K562 (cell line): ENCODE measurements at regions not wholly inside any gene's neighbourhood (a gene's known extent, or its start where the extent isn't known, plus 50 kb on each side); places are given as distances from the start of the nearest gene placed in this dataset.

ENCODE experiments used
- FOSL1 ChIP-seq: fragments of 200-800 bp; sonication (Bioruptor generic); conservative IDR thresholded peaks from 2 replicates; pipeline ENCODE4 v1.6.1; 2016; ENCODE audit warnings: missing genetic modification characterization, missing compliant biosample characterization
- MEF2D ChIP-seq: conservative IDR thresholded peaks from 2 replicates; pipeline ENCODE4 v1.6.1; 2016; ENCODE audit warnings: low read depth, missing genetic modification characterization, missing compliant biosample characterization
- ZNF354B ChIP-seq: fragments of 250-450 bp; sonication (Bioruptor Pico); IDR thresholded peaks from 2 replicates; pipeline ENCODE4 v1.4.0; 2020
- TF ChIP-seq, protein P1 (sequence below): sonication (generic); formaldehyde crosslinking; IDR thresholded peaks from 2 replicates; pipeline ENCODE4 v1.8.1; 2023; ENCODE audit warnings: missing genetic modification reagents, mild to moderate bottlenecking, borderline replicate concordance
- TF ChIP-seq, protein P2 (sequence below): sonication (generic); IDR thresholded peaks from 2 replicates; pipeline ENCODE4 v1.6.1; 2016

DNA sequence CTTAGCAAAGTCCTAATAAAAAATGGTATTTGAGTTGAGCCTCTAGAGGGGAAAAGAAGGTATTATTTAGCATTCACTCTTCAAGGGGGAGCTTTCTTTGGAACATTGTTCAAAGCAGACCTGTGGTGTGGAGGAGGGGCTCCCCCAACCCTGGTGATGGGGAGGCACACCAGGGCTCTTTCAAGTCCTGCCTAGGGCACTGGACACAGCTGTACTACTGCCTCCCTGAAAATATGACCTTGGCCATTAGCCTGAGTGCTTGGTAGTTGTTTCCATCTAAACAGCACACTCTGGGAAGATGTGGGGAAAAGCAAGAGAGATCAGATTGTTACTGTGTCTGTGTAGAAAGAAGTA, 215.1 kb upstream of the CNR1 start (continued):
- TF ChIP-seq, protein P1, sequence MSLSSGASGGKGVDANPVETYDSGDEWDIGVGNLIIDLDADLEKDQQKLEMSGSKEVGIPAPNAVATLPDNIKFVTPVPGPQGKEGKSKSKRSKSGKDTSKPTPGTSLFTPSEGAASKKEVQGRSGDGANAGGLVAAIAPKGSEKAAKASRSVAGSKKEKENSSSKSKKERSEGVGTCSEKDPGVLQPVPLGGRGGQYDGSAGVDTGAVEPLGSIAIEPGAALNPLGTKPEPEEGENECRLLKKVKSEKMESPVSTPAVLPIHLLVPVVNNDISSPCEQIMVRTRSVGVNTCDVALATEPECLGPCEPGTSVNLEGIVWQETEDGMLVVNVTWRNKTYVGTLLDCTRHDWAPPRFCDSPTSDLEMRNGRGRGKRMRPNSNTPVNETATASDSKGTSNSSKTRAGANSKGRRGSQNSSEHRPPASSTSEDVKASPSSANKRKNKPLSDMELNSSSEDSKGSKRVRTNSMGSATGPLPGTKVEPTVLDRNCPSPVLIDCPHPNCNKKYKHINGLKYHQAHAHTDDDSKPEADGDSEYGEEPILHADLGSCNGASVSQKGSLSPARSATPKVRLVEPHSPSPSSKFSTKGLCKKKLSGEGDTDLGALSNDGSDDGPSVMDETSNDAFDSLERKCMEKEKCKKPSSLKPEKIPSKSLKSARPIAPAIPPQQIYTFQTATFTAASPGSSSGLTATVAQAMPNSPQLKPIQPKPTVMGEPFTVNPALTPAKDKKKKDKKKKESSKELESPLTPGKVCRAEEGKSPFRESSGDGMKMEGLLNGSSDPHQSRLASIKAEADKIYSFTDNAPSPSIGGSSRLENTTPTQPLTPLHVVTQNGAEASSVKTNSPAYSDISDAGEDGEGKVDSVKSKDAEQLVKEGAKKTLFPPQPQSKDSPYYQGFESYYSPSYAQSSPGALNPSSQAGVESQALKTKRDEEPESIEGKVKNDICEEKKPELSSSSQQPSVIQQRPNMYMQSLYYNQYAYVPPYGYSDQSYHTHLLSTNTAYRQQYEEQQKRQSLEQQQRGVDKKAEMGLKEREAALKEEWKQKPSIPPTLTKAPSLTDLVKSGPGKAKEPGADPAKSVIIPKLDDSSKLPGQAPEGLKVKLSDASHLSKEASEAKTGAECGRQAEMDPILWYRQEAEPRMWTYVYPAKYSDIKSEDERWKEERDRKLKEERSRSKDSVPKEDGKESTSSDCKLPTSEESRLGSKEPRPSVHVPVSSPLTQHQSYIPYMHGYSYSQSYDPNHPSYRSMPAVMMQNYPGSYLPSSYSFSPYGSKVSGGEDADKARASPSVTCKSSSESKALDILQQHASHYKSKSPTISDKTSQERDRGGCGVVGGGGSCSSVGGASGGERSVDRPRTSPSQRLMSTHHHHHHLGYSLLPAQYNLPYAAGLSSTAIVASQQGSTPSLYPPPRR (CRISPR knock-in tag), result no peak
- TF ChIP-seq FOSL1 (tag) (no peak), MEF2D (no peak), ZNF354B (no peak)
- TF ChIP-seq, protein P2, sequence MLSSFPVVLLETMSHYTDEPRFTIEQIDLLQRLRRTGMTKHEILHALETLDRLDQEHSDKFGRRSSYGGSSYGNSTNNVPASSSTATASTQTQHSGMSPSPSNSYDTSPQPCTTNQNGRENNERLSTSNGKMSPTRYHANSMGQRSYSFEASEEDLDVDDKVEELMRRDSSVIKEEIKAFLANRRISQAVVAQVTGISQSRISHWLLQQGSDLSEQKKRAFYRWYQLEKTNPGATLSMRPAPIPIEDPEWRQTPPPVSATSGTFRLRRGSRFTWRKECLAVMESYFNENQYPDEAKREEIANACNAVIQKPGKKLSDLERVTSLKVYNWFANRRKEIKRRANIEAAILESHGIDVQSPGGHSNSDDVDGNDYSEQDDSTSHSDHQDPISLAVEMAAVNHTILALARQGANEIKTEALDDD, result no peak
